ENCODE measurements at regions not wholly inside any gene's neighbourhood (a gene's known extent, or its start where the extent isn't known, plus 50 kb on each side); places are given as distances from the start of the nearest gene placed in this dataset.

DNA sequence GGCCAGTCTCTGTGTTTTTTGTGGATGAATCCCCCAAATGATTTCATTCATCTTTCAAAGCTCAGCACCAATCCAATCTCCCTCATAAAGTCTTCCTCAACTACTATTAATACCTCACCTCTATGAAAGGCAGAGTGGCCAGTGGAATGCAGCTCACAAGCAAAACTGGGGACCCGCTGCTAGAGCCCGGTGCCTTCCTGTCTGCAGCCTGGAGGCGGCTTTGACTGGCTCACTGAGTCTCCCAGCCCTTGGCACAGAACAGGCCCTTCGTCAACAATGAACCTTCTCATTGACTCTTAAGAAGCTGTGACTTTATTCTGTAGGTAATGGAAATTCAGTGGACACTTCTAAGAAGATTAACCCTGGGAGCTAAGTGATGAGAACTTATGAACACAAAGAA is 86.8 kb upstream of the RAB4A start:
- TF ChIP-seq CTCF (IDR thresholded peaks at IDR 0.05) (no peak), POLR2AphosphoS5 (IDR thresholded peaks at IDR 0.05; ENCODE audit: low read depth, low read length) (no peak), TCF7L2 (IDR thresholded peaks at IDR 0.05; ENCODE audit: low read depth, low read length) (no peak), SIN3A (IDR thresholded peaks at IDR 0.05; ENCODE audit: borderline replicate concordance, insufficient read depth, low read depth, low read length) (no peak)
- TF ChIP-seq, protein P1, sequence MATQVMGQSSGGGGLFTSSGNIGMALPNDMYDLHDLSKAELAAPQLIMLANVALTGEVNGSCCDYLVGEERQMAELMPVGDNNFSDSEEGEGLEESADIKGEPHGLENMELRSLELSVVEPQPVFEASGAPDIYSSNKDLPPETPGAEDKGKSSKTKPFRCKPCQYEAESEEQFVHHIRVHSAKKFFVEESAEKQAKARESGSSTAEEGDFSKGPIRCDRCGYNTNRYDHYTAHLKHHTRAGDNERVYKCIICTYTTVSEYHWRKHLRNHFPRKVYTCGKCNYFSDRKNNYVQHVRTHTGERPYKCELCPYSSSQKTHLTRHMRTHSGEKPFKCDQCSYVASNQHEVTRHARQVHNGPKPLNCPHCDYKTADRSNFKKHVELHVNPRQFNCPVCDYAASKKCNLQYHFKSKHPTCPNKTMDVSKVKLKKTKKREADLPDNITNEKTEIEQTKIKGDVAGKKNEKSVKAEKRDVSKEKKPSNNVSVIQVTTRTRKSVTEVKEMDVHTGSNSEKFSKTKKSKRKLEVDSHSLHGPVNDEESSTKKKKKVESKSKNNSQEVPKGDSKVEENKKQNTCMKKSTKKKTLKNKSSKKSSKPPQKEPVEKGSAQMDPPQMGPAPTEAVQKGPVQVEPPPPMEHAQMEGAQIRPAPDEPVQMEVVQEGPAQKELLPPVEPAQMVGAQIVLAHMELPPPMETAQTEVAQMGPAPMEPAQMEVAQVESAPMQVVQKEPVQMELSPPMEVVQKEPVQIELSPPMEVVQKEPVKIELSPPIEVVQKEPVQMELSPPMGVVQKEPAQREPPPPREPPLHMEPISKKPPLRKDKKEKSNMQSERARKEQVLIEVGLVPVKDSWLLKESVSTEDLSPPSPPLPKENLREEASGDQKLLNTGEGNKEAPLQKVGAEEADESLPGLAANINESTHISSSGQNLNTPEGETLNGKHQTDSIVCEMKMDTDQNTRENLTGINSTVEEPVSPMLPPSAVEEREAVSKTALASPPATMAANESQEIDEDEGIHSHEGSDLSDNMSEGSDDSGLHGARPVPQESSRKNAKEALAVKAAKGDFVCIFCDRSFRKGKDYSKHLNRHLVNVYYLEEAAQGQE (IDR thresholded peaks at IDR 0.05; ENCODE audit: insufficient read depth in 1 of 2, low read depth in 2 of 2, low read length in 1 of 2), result no peak

Data from Panc1 (cell line).